HCT116 (cell line): ENCODE measurements at regions not wholly inside any gene's neighbourhood (a gene's known extent, or its start where the extent isn't known, plus 50 kb on each side); places are given as distances from the start of the nearest gene placed in this dataset.

Experiments used
- ATAC-seq: fragments of 200-7000 bp; cut with Tn5 transposase; 2 replicates; pipeline ENCODE4 v1.9.1; 2020; ENCODE audit warnings: mild to moderate bottlenecking, moderate library complexity
- BruUV-seq: library from RNA; stranded (reverse); fragments of 400-500 nt; replicated peaks from 2 replicates; lab custom pipeline; 2021; lab: Mats Ljungman, UMichigan
- CTCF ChIA-PET: fragments of 300-600 bp; sonication (Branson Sonifier 250); formaldehyde crosslinking; loops from one replicate; lab custom pipeline; 2021; ENCODE audit warnings: antibody characterized with exemption; lab: Charles Lee
- POLR2A ChIA-PET: fragments of 300-600, 350-600 bp; sonication (Branson Sonifier 250); formaldehyde crosslinking; loops from one replicate; lab custom pipeline; 2021; ENCODE audit warnings: antibody characterized with exemption; lab: Charles Lee
- RAD21 ChIA-PET, 2 experiments: fragments of 300-600 bp; sonication (Branson Sonifier 250); formaldehyde crosslinking; loops; one replicate each; lab custom pipeline; 2023; ENCODE audit warnings: low total read pairs in 2 of 2; ENCODE audit not compliant: uncharacterized antibody in 2 of 2, unreplicated experiment in 2 of 2, low non-redundant PET in 1 of 2; lab: Charles Lee
- DNase-seq: peaks from one replicate; pipeline ENCODE4 v3.0.0-alpha.2; 2010; ENCODE audit warnings: low read depth, low spot score
- H2AFZ ChIP-seq: fragments of 200-600 bp; shearing (Covaris generic), sonication (generic); 2 replicates; pipeline ENCODE4 v1.6.1; 2017; ENCODE audit warnings: low read depth, mixed run types, mixed read lengths, antibody characterized with exemption, low read length; ENCODE audit not compliant: poor library complexity, severe bottlenecking
- H3K27ac ChIP-seq: 2 replicates; pipeline ENCODE4 v1.5.1; 2012; ENCODE audit warnings: low read depth, low read length
- H3K27me3 ChIP-seq: fragments of 200-600 bp; sonication (generic); 2 replicates; pipeline ENCODE4 v1.6.1; 2016; ENCODE audit warnings: mixed run types, low read length, mixed read lengths; ENCODE audit not compliant: insufficient read depth
- H3K36me3 ChIP-seq, 2 experiments: fragments of 200-500 bp in 1 of 2; fragments of 200-600 bp in 1 of 2; sonication (Bioruptor generic) in 1 of 2; sonication (generic) in 1 of 2; 2 replicates each; pipeline versions ENCODE4 v1.5.1 to v1.6.1; 2014 to 2016; ENCODE audit warnings: low read length in 2 of 2, inconsistent platforms in 1 of 2, mixed read lengths in 1 of 2, mixed run types in 1 of 2; ENCODE audit not compliant: insufficient read depth in 2 of 2, control insufficient read depth in 1 of 2
- H3K4me1 ChIP-seq, 2 experiments: fragments of 200-600 bp in 1 of 2; sonication (generic) in 1 of 2; 2 replicates each; pipeline versions ENCODE4 v1.5.1 to v1.6.1; 2012 to 2017; ENCODE audit warnings: low read length in 2 of 2, inconsistent platforms in 1 of 2, mild to moderate bottlenecking in 1 of 2, mixed read lengths in 1 of 2, mixed run types in 1 of 2, moderate library complexity in 1 of 2; ENCODE audit not compliant: insufficient read depth in 2 of 2, control insufficient read depth in 1 of 2
- H3K4me2 ChIP-seq: fragments of 200-600 bp; sonication (generic); 2 replicates; pipeline ENCODE4 v1.6.1; 2017; ENCODE audit warnings: mixed run types, low read length, mixed read lengths
- H3K4me3 ChIP-seq, 2 experiments: fragments of 200-600 bp in 1 of 2; sonication (generic) in 1 of 2; replicated peaks in 1 of 2; 2 replicates each; pipeline ENCODE4 v1.5.1; 2011 to 2016; ENCODE audit warnings: low read length in 2 of 2, control low read depth in 1 of 2, low read depth in 1 of 2, mild to moderate bottlenecking in 1 of 2, mixed read lengths in 1 of 2, mixed run types in 1 of 2
- H3K79me2 ChIP-seq: fragments of 200-600 bp; sonication (generic); 2 replicates; pipeline ENCODE4 v1.6.1; 2017; ENCODE audit warnings: mild to moderate bottlenecking, mixed run types, low read length, moderate library complexity, mixed read lengths; ENCODE audit not compliant: insufficient read depth
- H3K9ac ChIP-seq: fragments of 200-600 bp; sonication (generic); 2 replicates; pipeline ENCODE4 v1.6.1; 2016; ENCODE audit warnings: low read length, mixed read lengths
- H3K9me2 ChIP-seq: fragments of 200-600 bp; sonication (generic), shearing (Covaris generic); 2 replicates; pipeline ENCODE4 v1.6.1; 2017; ENCODE audit warnings: mixed run types, mild to moderate bottlenecking, moderate library complexity; ENCODE audit not compliant: insufficient read depth
- H3K9me3 ChIP-seq, 2 experiments: fragments of 200-500 bp in 1 of 2; fragments of 200-600 bp in 1 of 2; sonication (Bioruptor generic) in 1 of 2; sonication (generic) in 1 of 2; 2 replicates each; pipeline ENCODE4 v1.6.1; 2014 to 2017; ENCODE audit warnings: low read length in 2 of 2, mixed read lengths in 2 of 2, inconsistent platforms in 1 of 2, low read depth in 1 of 2, mild to moderate bottlenecking in 1 of 2, mixed run types in 1 of 2, moderate library complexity in 1 of 2; ENCODE audit not compliant: control insufficient read depth in 1 of 2, insufficient read depth in 1 of 2
- H4K20me1 ChIP-seq: fragments of 200-600 bp; sonication (generic), shearing (Covaris generic); 2 replicates; pipeline ENCODE4 v1.6.1; 2017; ENCODE audit warnings: mixed run types, mild to moderate bottlenecking, moderate library complexity; ENCODE audit not compliant: insufficient read depth
- CEBPB ChIP-seq: IDR thresholded peaks from 2 replicates; pipeline ENCODE4 v1.6.1; 2012; ENCODE audit warnings: low read depth
- EGR1 ChIP-seq: IDR thresholded peaks from 2 replicates; pipeline ENCODE4 v1.6.1; 2012; ENCODE audit warnings: low read depth
- ELF1 ChIP-seq: IDR thresholded peaks from 2 replicates; pipeline ENCODE4 v1.6.1; 2012; ENCODE audit warnings: low read depth, borderline replicate concordance
- EZH2 ChIP-seq: fragments of 200-600 bp; sonication (generic); IDR thresholded peaks from 2 replicates; pipeline ENCODE4 v1.6.1; 2017; ENCODE audit warnings: antibody characterized with exemption, mixed run types
- EZH2phosphoT487 ChIP-seq: fragments of 200-600 bp; IDR thresholded peaks from 2 replicates; pipeline ENCODE4 v1.6.1; 2018; ENCODE audit warnings: antibody characterized with exemption, borderline replicate concordance
- FOSL1 ChIP-seq: IDR thresholded peaks from 2 replicates; pipeline ENCODE4 v1.6.1; 2012; ENCODE audit warnings: low read depth
- JUND ChIP-seq: IDR thresholded peaks from 2 replicates; pipeline ENCODE4 v1.6.1; 2012
- POLR2AphosphoS5 ChIP-seq: IDR thresholded peaks from 2 replicates; pipeline ENCODE4 v1.6.1; 2011; ENCODE audit warnings: mild to moderate bottlenecking, low read depth, low read length, moderate library complexity
- SIN3A ChIP-seq: IDR thresholded peaks from 2 replicates; pipeline ENCODE4 v1.6.1; 2012; ENCODE audit warnings: low read depth
- SRF ChIP-seq: IDR thresholded peaks from 2 replicates; pipeline ENCODE4 v1.6.1; 2012; ENCODE audit warnings: low read depth
- YY1 ChIP-seq: IDR thresholded peaks from 2 replicates; pipeline ENCODE4 v1.6.1; 2011; ENCODE audit warnings: low read length, low read depth, moderate library complexity, mild to moderate bottlenecking; ENCODE audit not compliant: insufficient replicate concordance; ENCODE audit errors: extremely low read depth
- ZFX ChIP-seq: fragments of 450-650 bp; IDR thresholded peaks from 2 replicates; pipeline ENCODE4 v1.6.1; 2017
- intact Hi-C: fragments of 100-400 bp; cut with micrococcal nuclease; formaldehyde crosslinking; loops from 2 replicates; pipeline ENCODE4 v1.10.0; 2022
- TF ChIP-seq, protein P1 (sequence below): IDR thresholded peaks from 2 replicates; pipeline ENCODE4 v1.6.1; 2012
- TF ChIP-seq, protein P2 (sequence below): IDR thresholded peaks from 2 replicates; pipeline ENCODE4 v1.6.1; 2011; ENCODE audit warnings: mild to moderate bottlenecking, low read length, moderate library complexity; ENCODE audit not compliant: insufficient replicate concordance; ENCODE audit errors: extremely low read depth
- TF ChIP-seq, protein P3 (sequence below): IDR thresholded peaks from 2 replicates; pipeline ENCODE4 v1.6.1; 2012; ENCODE audit warnings: low read depth

DNA sequence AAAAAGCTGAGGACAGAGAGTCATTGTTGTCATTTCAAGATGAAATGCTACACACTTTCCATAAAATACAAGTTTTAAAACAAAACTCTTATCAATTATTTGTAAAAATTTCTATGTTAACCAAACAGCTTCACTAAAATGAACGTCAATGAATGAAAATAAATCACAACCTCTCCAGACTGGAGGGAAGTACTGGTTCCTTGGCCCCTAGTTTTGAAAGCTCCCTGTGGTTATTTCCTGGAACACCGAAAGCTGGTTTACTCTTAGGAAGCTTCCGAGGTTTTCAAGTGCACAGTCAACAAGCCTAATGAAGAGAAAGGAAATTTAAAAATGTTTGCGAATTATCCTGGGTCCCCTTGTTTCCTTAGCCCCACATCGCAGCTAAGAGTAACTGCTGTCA lies 191.1 kb upstream of the TTC29 start:
- Histone ChIP-seq H3K27ac (no peak overlapping the region), H3K9me2 (no peaks in the 10 kb centered on the region), H3K4me3 (no peak overlapping the region), H3K9ac (no peak overlapping the region), H3K9me3 (no peaks in the 10 kb centered on the region), H3K4me2 (no peak overlapping the region), H3K36me3 (no peaks in the 10 kb centered on the region), H3K4me1 (no peaks in the 10 kb centered on the region), H3K79me2 (no peaks in the 10 kb centered on the region), H2AFZ (no peak overlapping the region), H4K20me1 (no peaks in the 10 kb centered on the region), H3K27me3 (no peaks in the 10 kb centered on the region)
- RAD21 ChIA-PET, result no interaction called here
- CTCF ChIA-PET, result no interaction called here
- TF ChIP-seq EGR1, result no peak
- TF ChIP-seq ZFX, result no peak
- no peak for TF ChIP-seq EZH2phosphoT487
- TF ChIP-seq POLR2AphosphoS5, result no peak
- TF ChIP-seq, protein P1, sequence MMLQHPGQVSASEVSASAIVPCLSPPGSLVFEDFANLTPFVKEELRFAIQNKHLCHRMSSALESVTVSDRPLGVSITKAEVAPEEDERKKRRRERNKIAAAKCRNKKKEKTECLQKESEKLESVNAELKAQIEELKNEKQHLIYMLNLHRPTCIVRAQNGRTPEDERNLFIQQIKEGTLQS, result no peak
- no peak for TF ChIP-seq SRF
- TF ChIP-seq, protein P2, sequence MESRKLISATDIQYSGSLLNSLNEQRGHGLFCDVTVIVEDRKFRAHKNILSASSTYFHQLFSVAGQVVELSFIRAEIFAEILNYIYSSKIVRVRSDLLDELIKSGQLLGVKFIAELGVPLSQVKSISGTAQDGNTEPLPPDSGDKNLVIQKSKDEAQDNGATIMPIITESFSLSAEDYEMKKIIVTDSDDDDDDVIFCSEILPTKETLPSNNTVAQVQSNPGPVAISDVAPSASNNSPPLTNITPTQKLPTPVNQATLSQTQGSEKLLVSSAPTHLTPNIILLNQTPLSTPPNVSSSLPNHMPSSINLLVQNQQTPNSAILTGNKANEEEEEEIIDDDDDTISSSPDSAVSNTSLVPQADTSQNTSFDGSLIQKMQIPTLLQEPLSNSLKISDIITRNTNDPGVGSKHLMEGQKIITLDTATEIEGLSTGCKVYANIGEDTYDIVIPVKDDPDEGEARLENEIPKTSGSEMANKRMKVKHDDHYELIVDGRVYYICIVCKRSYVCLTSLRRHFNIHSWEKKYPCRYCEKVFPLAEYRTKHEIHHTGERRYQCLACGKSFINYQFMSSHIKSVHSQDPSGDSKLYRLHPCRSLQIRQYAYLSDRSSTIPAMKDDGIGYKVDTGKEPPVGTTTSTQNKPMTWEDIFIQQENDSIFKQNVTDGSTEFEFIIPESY, result no peak
- TF ChIP-seq CEBPB, result no peak
- TF ChIP-seq FOSL1, result no peak
- TF ChIP-seq, protein P3, sequence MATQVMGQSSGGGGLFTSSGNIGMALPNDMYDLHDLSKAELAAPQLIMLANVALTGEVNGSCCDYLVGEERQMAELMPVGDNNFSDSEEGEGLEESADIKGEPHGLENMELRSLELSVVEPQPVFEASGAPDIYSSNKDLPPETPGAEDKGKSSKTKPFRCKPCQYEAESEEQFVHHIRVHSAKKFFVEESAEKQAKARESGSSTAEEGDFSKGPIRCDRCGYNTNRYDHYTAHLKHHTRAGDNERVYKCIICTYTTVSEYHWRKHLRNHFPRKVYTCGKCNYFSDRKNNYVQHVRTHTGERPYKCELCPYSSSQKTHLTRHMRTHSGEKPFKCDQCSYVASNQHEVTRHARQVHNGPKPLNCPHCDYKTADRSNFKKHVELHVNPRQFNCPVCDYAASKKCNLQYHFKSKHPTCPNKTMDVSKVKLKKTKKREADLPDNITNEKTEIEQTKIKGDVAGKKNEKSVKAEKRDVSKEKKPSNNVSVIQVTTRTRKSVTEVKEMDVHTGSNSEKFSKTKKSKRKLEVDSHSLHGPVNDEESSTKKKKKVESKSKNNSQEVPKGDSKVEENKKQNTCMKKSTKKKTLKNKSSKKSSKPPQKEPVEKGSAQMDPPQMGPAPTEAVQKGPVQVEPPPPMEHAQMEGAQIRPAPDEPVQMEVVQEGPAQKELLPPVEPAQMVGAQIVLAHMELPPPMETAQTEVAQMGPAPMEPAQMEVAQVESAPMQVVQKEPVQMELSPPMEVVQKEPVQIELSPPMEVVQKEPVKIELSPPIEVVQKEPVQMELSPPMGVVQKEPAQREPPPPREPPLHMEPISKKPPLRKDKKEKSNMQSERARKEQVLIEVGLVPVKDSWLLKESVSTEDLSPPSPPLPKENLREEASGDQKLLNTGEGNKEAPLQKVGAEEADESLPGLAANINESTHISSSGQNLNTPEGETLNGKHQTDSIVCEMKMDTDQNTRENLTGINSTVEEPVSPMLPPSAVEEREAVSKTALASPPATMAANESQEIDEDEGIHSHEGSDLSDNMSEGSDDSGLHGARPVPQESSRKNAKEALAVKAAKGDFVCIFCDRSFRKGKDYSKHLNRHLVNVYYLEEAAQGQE, result no peak
- no peak for TF ChIP-seq SIN3A
- TF ChIP-seq YY1, result no peak
- TF ChIP-seq JUND, result no peak
- TF ChIP-seq EZH2, result no peak
- no peak for TF ChIP-seq ELF1
- intact Hi-C loops, result no loop called here
- ATAC-seq (no peak), DNase-seq (no peak)
- POLR2A ChIA-PET, result no interaction called here
- no TSS peak for BruUV-seq
